K562 (cell line): ENCODE measurements at regions not wholly inside any gene's neighbourhood (a gene's known extent, or its start where the extent isn't known, plus 50 kb on each side); places are given as distances from the start of the nearest gene placed in this dataset.
A peak's percentile ranks its signal among the peaks of the same experiment; 100 is the strongest.

Experiments used
- CREBBP ChIP-seq: IDR thresholded peaks from one replicate; pipeline ENCODE4 v1.6.1; 2012; ENCODE audit warnings: low read depth, mild to moderate bottlenecking, control low read depth, inconsistent platforms, low read length
- CXXC5 ChIP-seq: fragments of 250-450 bp; sonication (Bioruptor Pico); IDR thresholded peaks from 2 replicates; pipeline ENCODE4 v1.8.0; 2022; ENCODE audit warnings: inconsistent platforms, mild to moderate bottlenecking, moderate library complexity
- DPF2 ChIP-seq: fragments of 450-650 bp; IDR thresholded peaks from 2 replicates; pipeline ENCODE4 v1.6.1; 2016
- E2F3 ChIP-seq: fragments of 250-450 bp; sonication (Bioruptor Pico); IDR thresholded peaks from 2 replicates; pipeline ENCODE4 v1.4.0; 2020; ENCODE audit warnings: mild to moderate bottlenecking
- FIP1L1 ChIP-seq: fragments of 200-400 bp; formaldehyde crosslinking; IDR thresholded peaks from 2 replicates; pipeline ENCODE4 v1.6.1; 2018; ENCODE audit warnings: mild to moderate bottlenecking, low read depth, low read length; ENCODE audit not compliant: poor library complexity, severe bottlenecking
- FOXM1 ChIP-seq, 2 experiments: fragments of 450-650 bp in 1 of 2; sonication (generic) in 1 of 2; formaldehyde crosslinking in 1 of 2; IDR thresholded peaks; 2 replicates each; pipeline versions ENCODE4 v1.6.1 to v1.9.0; 2017 to 2022; ENCODE audit warnings: low read depth in 2 of 2, mild to moderate bottlenecking in 2 of 2, missing genetic modification reagents in 1 of 2, moderate library complexity in 1 of 2
- KHSRP ChIP-seq: fragments of 450-650 bp; IDR thresholded peaks from 2 replicates; pipeline ENCODE4 v1.6.1; 2017
- MED1 ChIP-seq: sonication (generic); formaldehyde crosslinking; IDR thresholded peaks from 2 replicates; pipeline ENCODE4 v1.8.1; 2023; ENCODE audit warnings: missing genetic modification reagents, borderline replicate concordance
- RBM39 ChIP-seq: fragments of 200-400 bp; formaldehyde crosslinking; optimal IDR thresholded peaks from 2 replicates; pipeline ENCODE3; 2018; ENCODE audit warnings: low read depth, low read length
- SRSF3 ChIP-seq: fragments of 200-400 bp; formaldehyde crosslinking; IDR thresholded peaks from 2 replicates; pipeline ENCODE4 v1.6.1; 2016; ENCODE audit warnings: mild to moderate bottlenecking, low read length, moderate library complexity; ENCODE audit not compliant: insufficient read depth
- TEAD2 ChIP-seq: fragments of 450-650 bp; IDR thresholded peaks from 2 replicates; pipeline ENCODE4 v1.6.1; 2016; ENCODE audit warnings: missing genetic modification characterization, control low read depth, missing compliant biosample characterization
- TGIF2 ChIP-seq: sonication (generic); formaldehyde crosslinking; IDR thresholded peaks from 2 replicates; pipeline ENCODE4 v1.8.1; 2022; ENCODE audit warnings: mild to moderate bottlenecking, missing genetic modification reagents, moderate library complexity
- ZBED1 ChIP-seq: IDR thresholded peaks from 2 replicates; pipeline ENCODE4 v1.6.1; 2014
- ZNF133 ChIP-seq: fragments of 250-450 bp; sonication (Bioruptor Pico); IDR thresholded peaks from 2 replicates; pipeline ENCODE4 v1.4.0; 2020; ENCODE audit warnings: mild to moderate bottlenecking
- ZNF212 ChIP-seq: fragments of 450-650 bp; formaldehyde crosslinking; IDR thresholded peaks from 2 replicates; pipeline ENCODE4 v1.4.0; 2020; ENCODE audit warnings: mild to moderate bottlenecking
- ZNF282 ChIP-seq: sonication (generic); formaldehyde crosslinking; IDR thresholded peaks from 2 replicates; pipeline ENCODE4 v1.8.1; 2023; ENCODE audit warnings: missing genetic modification reagents
- ZNF384 ChIP-seq: IDR thresholded peaks from 2 replicates; pipeline ENCODE4 v1.6.1; 2012; ENCODE audit warnings: low read depth, low read length, improper control_type of control experiment
- TF ChIP-seq, protein P1 (sequence below): fragments of 200-600 bp; sonication (generic); IDR thresholded peaks from one replicate; pipeline ENCODE4 v1.6.1; 2012; ENCODE audit warnings: mild to moderate bottlenecking, low read depth, low read length, inconsistent platforms
- TF ChIP-seq, protein P2 (sequence below): sonication (generic); formaldehyde crosslinking; IDR thresholded peaks from 2 replicates; pipeline ENCODE4 v1.8.0; 2022; ENCODE audit warnings: mild to moderate bottlenecking, missing genetic modification reagents

DNA sequence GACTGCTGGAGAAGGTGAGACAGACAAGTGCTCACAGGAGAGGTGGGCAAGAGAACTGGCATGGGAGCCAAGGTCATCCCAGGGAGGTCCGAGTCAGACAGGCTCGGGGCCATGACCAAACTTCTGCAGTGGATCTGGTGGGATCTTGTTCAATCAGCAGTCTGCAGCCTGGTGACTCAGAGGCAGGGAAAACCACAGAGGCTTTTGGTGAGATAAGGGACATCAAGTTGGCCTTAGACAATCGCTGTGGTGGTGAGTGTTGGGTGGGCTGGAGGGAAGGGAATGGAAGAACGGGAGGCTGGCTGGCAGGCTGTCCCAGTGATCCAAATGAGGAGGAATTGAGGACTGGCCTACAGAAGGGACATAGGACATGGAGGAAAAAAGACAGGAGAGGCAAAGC, 123.8 kb downstream of the TMEM174 start (continued):
- TF ChIP-seq, protein P1, sequence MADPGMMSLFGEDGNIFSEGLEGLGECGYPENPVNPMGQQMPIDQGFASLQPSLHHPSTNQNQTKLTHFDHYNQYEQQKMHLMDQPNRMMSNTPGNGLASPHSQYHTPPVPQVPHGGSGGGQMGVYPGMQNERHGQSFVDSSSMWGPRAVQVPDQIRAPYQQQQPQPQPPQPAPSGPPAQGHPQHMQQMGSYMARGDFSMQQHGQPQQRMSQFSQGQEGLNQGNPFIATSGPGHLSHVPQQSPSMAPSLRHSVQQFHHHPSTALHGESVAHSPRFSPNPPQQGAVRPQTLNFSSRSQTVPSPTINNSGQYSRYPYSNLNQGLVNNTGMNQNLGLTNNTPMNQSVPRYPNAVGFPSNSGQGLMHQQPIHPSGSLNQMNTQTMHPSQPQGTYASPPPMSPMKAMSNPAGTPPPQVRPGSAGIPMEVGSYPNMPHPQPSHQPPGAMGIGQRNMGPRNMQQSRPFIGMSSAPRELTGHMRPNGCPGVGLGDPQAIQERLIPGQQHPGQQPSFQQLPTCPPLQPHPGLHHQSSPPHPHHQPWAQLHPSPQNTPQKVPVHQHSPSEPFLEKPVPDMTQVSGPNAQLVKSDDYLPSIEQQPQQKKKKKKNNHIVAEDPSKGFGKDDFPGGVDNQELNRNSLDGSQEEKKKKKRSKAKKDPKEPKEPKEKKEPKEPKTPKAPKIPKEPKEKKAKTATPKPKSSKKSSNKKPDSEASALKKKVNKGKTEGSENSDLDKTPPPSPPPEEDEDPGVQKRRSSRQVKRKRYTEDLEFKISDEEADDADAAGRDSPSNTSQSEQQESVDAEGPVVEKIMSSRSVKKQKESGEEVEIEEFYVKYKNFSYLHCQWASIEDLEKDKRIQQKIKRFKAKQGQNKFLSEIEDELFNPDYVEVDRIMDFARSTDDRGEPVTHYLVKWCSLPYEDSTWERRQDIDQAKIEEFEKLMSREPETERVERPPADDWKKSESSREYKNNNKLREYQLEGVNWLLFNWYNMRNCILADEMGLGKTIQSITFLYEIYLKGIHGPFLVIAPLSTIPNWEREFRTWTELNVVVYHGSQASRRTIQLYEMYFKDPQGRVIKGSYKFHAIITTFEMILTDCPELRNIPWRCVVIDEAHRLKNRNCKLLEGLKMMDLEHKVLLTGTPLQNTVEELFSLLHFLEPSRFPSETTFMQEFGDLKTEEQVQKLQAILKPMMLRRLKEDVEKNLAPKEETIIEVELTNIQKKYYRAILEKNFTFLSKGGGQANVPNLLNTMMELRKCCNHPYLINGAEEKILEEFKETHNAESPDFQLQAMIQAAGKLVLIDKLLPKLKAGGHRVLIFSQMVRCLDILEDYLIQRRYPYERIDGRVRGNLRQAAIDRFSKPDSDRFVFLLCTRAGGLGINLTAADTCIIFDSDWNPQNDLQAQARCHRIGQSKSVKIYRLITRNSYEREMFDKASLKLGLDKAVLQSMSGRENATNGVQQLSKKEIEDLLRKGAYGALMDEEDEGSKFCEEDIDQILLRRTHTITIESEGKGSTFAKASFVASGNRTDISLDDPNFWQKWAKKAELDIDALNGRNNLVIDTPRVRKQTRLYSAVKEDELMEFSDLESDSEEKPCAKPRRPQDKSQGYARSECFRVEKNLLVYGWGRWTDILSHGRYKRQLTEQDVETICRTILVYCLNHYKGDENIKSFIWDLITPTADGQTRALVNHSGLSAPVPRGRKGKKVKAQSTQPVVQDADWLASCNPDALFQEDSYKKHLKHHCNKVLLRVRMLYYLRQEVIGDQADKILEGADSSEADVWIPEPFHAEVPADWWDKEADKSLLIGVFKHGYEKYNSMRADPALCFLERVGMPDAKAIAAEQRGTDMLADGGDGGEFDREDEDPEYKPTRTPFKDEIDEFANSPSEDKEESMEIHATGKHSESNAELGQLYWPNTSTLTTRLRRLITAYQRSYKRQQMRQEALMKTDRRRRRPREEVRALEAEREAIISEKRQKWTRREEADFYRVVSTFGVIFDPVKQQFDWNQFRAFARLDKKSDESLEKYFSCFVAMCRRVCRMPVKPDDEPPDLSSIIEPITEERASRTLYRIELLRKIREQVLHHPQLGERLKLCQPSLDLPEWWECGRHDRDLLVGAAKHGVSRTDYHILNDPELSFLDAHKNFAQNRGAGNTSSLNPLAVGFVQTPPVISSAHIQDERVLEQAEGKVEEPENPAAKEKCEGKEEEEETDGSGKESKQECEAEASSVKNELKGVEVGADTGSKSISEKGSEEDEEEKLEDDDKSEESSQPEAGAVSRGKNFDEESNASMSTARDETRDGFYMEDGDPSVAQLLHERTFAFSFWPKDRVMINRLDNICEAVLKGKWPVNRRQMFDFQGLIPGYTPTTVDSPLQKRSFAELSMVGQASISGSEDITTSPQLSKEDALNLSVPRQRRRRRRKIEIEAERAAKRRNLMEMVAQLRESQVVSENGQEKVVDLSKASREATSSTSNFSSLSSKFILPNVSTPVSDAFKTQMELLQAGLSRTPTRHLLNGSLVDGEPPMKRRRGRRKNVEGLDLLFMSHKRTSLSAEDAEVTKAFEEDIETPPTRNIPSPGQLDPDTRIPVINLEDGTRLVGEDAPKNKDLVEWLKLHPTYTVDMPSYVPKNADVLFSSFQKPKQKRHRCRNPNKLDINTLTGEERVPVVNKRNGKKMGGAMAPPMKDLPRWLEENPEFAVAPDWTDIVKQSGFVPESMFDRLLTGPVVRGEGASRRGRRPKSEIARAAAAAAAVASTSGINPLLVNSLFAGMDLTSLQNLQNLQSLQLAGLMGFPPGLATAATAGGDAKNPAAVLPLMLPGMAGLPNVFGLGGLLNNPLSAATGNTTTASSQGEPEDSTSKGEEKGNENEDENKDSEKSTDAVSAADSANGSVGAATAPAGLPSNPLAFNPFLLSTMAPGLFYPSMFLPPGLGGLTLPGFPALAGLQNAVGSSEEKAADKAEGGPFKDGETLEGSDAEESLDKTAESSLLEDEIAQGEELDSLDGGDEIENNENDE: no peak
- TF ChIP-seq TEAD2 (tag) (no peak), ZBED1 (no peak), CXXC5 (CRISPR knock-in tag) (no peak), KHSRP (no peak), ZNF212 (CRISPR knock-in tag) (no peak), ZNF133 (CRISPR knock-in tag) (no peak), FIP1L1 (no peak), CREBBP (no peak), E2F3 (CRISPR knock-in tag) (no peak), ZNF384 (no peak), ZNF282 (CRISPR knock-in tag) (no peak), FOXM1 (IDR thresholded peaks at IDR 0.05; ENCODE audit: low read depth) (no peak), FOXM1 (CRISPR knock-in tag; IDR thresholded peaks at IDR 0.05; ENCODE audit: low read depth) (no peak), DPF2 (peak; percentile 94), RBM39 (no peak), TGIF2 (CRISPR knock-in tag) (no peak), MED1 (CRISPR knock-in tag) (no peak), SRSF3 (no peak)
- TF ChIP-seq, protein P2, sequence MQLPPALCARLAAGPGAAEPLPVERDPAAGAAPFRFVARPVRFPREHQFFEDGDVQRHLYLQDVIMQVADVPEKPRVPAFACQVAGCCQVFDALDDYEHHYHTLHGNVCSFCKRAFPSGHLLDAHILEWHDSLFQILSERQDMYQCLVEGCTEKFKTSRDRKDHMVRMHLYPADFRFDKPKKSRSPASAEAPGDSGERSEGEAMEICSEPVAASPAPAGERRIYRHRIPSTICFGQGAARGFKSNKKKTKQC (CRISPR knock-in tag): no peak
